Small intestine (tissue), 7 donors: ENCODE measurements at regions not wholly inside any gene's neighbourhood (a gene's known extent, or its start where the extent isn't known, plus 50 kb on each side); places are given as distances from the start of the nearest gene placed in this dataset.

Experiments used
- DNase-seq, 2 donors: peaks; one replicate each; pipeline versions ENCODE4 v3.0.0 to v3.0.0-alpha.2; 2013
- FAIRE-seq: peaks from 2 replicates; lab custom pipeline; 2012; peaks lifted over from hg19 to GRCh38; lab: Jason Lieb, UNC
- H3K27ac ChIP-seq, 3 donors: one replicate each; pipeline ENCODE4 v1.5.1; 2013; ENCODE audit warnings: low read length in 2 of 3, mild to moderate bottlenecking in 2 of 3, control low read depth in 1 of 3, inconsistent platforms in 1 of 3, low read depth in 1 of 3, moderate library complexity in 1 of 3
- H3K27me3 ChIP-seq, 3 donors: one replicate each; pipeline ENCODE4 v1.6.1; 2013; ENCODE audit warnings: low read length in 3 of 3, inconsistent platforms in 1 of 3; ENCODE audit not compliant: control insufficient read depth in 3 of 3, insufficient read depth in 3 of 3
- H3K36me3 ChIP-seq, 3 donors: one replicate each; pipeline ENCODE4 v1.6.1; 2013; ENCODE audit warnings: low read length in 3 of 3, inconsistent platforms in 1 of 3, low read depth in 1 of 3, mild to moderate bottlenecking in 1 of 3, moderate library complexity in 1 of 3; ENCODE audit not compliant: control insufficient read depth in 3 of 3, insufficient read depth in 2 of 3
- H3K4me1 ChIP-seq, 3 donors: one replicate each; pipeline ENCODE4 v1.6.1; 2013; ENCODE audit warnings: low read length in 2 of 3, inconsistent platforms in 1 of 3, low read depth in 1 of 3, mild to moderate bottlenecking in 1 of 3, moderate library complexity in 1 of 3; ENCODE audit not compliant: control insufficient read depth in 3 of 3, insufficient read depth in 2 of 3
- H3K4me3 ChIP-seq, 3 donors: one replicate each; pipeline ENCODE4 v1.5.1; 2013; ENCODE audit warnings: low read length in 3 of 3, control low read depth in 1 of 3, inconsistent platforms in 1 of 3, low read depth in 1 of 3, mild to moderate bottlenecking in 1 of 3, moderate library complexity in 1 of 3
- H3K9me3 ChIP-seq, 2 donors: one replicate each; pipeline ENCODE4 v1.6.1; 2013; ENCODE audit warnings: low read depth in 1 of 2, low read length in 1 of 2; ENCODE audit not compliant: control insufficient read depth in 2 of 2, insufficient read depth in 1 of 2
- WGBS, 3 donors: extraction: QIAGEN DNeasy Blood & Tissue Kit; methylation state at CpG; one replicate each; pipeline ENCODE4 v1.1.7; 2013; 5-methylcytosine and 5-hydroxymethylcytosine counted together
- donor health status: healthy with polysubstance abuse.
- donor health status: control.
- donor health status: control.
- donor health status: Bipolar disorder and iron deficiency.
- donor health status: healthy.

- H3K27me3 ChIP-seq: peaks cover 0 to 3% (median 0%) of the 10 kb centered on the region in 3 donors
- no peak overlapping the region for H3K27ac ChIP-seq
- H3K9me3 ChIP-seq: no peaks in the 10 kb centered on the region
- 57 to 67% (median 64%) methylated on average over 11 of the region's 11 CpGs for WGBS, 3 donors
- H3K4me1 ChIP-seq: no peaks in the 10 kb centered on the region
- DNase-seq (no peak), FAIRE-seq (no peak)
- no peak overlapping the region for H3K4me3 ChIP-seq
- no peaks in the 10 kb centered on the region for H3K36me3 ChIP-seq
Observed at GRCh38 chr2:20917719-20918572, 95.0 kb upstream of the LDAH start.

- H3K4me1 ChIP-seq: no peaks in the 10 kb centered on the region
- H3K36me3 ChIP-seq: no peaks in the 10 kb centered on the region
- peaks cover 0 to 3% (median 0%) of the 10 kb centered on the region in 3 donors for H3K27me3 ChIP-seq
- no peaks in the 10 kb centered on the region for H3K9me3 ChIP-seq
- WGBS, 3 donors: 69 to 77% (median 73%) methylated on average over 8 of the region's 8 CpGs
- no peak overlapping the region for H3K4me3 ChIP-seq
- H3K27ac ChIP-seq: no peak overlapping the region
- FAIRE-seq (no peak), DNase-seq (no peak)
Observed at GRCh38 chr2:20917287-20917660, 94.4 kb upstream of the LDAH start.

- no peak overlapping the region for H3K4me3 ChIP-seq
- no peaks in the 10 kb centered on the region for H3K4me1 ChIP-seq
- no peak overlapping the region for H3K27ac ChIP-seq
- peak; percentile 13 to 27 for DNase-seq
- no peaks in the 10 kb centered on the region for H3K36me3 ChIP-seq
- no peak for FAIRE-seq
- H3K9me3 ChIP-seq: no peaks in the 10 kb centered on the region
- peaks cover 0 to 3% (median 0%) of the 10 kb centered on the region in 3 donors for H3K27me3 ChIP-seq
- 36 to 46% (median 38%) methylated on average over 7 of the region's 7 CpGs for WGBS, 3 donors
Observed at GRCh38 chr2:20916604-20917286, 93.8 kb upstream of the LDAH start.

- Histone ChIP-seq H3K36me3 (no peaks in the 10 kb centered on the region), H3K27me3 (peaks cover 0 to 3% (median 0%) of the 10 kb centered on the region in 3 donors), H3K27ac (no peak overlapping the region), H3K4me1 (no peaks in the 10 kb centered on the region), H3K9me3 (no peaks in the 10 kb centered on the region), H3K4me3 (no peak overlapping the region)
- DNase-seq: no peak
- 54 to 60% (median 59%) methylated on average over 4 of the region's 4 CpGs for WGBS, 3 donors
- FAIRE-seq: no peak
Observed at GRCh38 chr2:20915271-20915670, 92.4 kb upstream of the LDAH start.

- no peak for FAIRE-seq
- 87 to 90% (median 89%) methylated on average over 5 of the region's 5 CpGs for WGBS, 3 donors
- Histone ChIP-seq H3K27ac (no peak overlapping the region), H3K9me3 (no peaks in the 10 kb centered on the region), H3K27me3 (no peaks in the 10 kb centered on the region), H3K4me3 (no peak overlapping the region), H3K36me3 (no peaks in the 10 kb centered on the region), H3K4me1 (no peaks in the 10 kb centered on the region)
- no peak for DNase-seq
Observed at GRCh38 chr2:20914771-20915170, 91.9 kb upstream of the LDAH start.

- 87 to 90% (median 87%) methylated on average over 4 of the region's 4 CpGs for WGBS, 3 donors
- DNase-seq (no peak), FAIRE-seq (no peak)
- Histone ChIP-seq H3K4me1 (no peaks in the 10 kb centered on the region), H3K4me3 (no peak overlapping the region), H3K27ac (no peak overlapping the region), H3K9me3 (no peaks in the 10 kb centered on the region), H3K27me3 (no peaks in the 10 kb centered on the region), H3K36me3 (no peaks in the 10 kb centered on the region)
Observed at GRCh38 chr2:20914087-20914486, 91.2 kb upstream of the LDAH start.

- H3K27ac ChIP-seq: no peak overlapping the region
- H3K9me3 ChIP-seq: no peaks in the 10 kb centered on the region
- no peaks in the 10 kb centered on the region for H3K36me3 ChIP-seq
- 64 to 70% (median 66%) methylated on average over 3 of the region's 3 CpGs for WGBS, 3 donors
- no peaks in the 10 kb centered on the region for H3K27me3 ChIP-seq
- FAIRE-seq (no peak), DNase-seq (no peak)
- H3K4me3 ChIP-seq: no peak overlapping the region
- no peaks in the 10 kb centered on the region for H3K4me1 ChIP-seq
Observed at GRCh38 chr2:20913491-20913890, 90.6 kb upstream of the LDAH start.

GRCh38 chr2:20900052-20900636 lies 77.2 kb upstream of the LDAH start:
- WGBS, 3 donors: 74 to 87% (median 74%) methylated on average over 2 of the region's 2 CpGs
- Histone ChIP-seq H3K27me3 (peaks cover 0 to 3% (median 3%) of the 10 kb centered on the region in 3 donors), H3K9me3 (no peaks in the 10 kb centered on the region), H3K36me3 (no peaks in the 10 kb centered on the region), H3K4me1 (no peaks in the 10 kb centered on the region), H3K4me3 (no peak overlapping the region), H3K27ac (no peak overlapping the region)
- no peak for FAIRE-seq
- no peak for DNase-seq
